AG04449 (cell line): ENCODE measurements at regions not wholly inside any gene's neighbourhood (a gene's known extent, or its start where the extent isn't known, plus 50 kb on each side); places are given as distances from the start of the nearest gene placed in this dataset.

ENCODE experiments used
- CTCF ChIA-PET: fragments of 350-600 bp; formaldehyde crosslinking; extraction: SDS; loops from one replicate; lab custom pipeline; 2021; ENCODE audit warnings: antibody characterized with exemption; lab: Yijun Ruan, JAX
- POLR2A ChIA-PET: fragments of 400-600, 350-600 bp; formaldehyde crosslinking; extraction: SDS; loops from one replicate; lab custom pipeline; 2020; ENCODE audit warnings: antibody characterized with exemption, inconsistent platforms; lab: Yijun Ruan, JAX
- DNase-seq: peaks from one replicate; pipeline ENCODE4 v3.0.0-alpha.2; 2010; ENCODE audit warnings: low read depth, low spot score
- H3K4me3 ChIP-seq: 2 replicates; pipeline ENCODE4 v1.5.1; 2011; ENCODE audit warnings: low read depth, mild to moderate bottlenecking, control low read depth, low read length
- TF ChIP-seq, protein P1 (sequence below): IDR thresholded peaks from one replicate; pipeline ENCODE4 v1.5.1; 2011; ENCODE audit warnings: mild to moderate bottlenecking, moderate library complexity, low read length, control low read depth, inconsistent platforms; ENCODE audit not compliant: insufficient read depth; ENCODE audit errors: missing control alignments

DNA sequence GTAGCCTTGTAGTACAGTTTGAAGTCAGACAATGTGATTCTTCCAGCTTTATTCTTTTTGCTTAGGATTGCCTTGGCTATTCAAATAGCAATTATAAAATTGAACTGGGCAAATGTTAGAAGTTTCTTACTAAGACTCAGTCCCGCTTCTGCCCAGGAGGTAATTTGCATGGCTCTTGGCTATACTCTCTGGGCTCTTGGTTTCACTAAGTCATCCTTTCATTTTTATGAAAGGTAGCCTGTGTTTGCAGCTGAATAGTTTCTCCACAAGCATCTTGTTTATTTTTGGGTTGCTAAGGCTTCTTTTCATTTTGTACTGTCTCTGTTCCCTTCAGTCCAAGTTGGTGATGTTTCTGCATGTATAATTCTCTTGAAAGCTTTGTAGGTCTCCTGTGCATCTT, 340.6 kb downstream of the SH2D4B start:
- CTCF ChIA-PET = no interaction called here
- TF ChIP-seq, protein P1, sequence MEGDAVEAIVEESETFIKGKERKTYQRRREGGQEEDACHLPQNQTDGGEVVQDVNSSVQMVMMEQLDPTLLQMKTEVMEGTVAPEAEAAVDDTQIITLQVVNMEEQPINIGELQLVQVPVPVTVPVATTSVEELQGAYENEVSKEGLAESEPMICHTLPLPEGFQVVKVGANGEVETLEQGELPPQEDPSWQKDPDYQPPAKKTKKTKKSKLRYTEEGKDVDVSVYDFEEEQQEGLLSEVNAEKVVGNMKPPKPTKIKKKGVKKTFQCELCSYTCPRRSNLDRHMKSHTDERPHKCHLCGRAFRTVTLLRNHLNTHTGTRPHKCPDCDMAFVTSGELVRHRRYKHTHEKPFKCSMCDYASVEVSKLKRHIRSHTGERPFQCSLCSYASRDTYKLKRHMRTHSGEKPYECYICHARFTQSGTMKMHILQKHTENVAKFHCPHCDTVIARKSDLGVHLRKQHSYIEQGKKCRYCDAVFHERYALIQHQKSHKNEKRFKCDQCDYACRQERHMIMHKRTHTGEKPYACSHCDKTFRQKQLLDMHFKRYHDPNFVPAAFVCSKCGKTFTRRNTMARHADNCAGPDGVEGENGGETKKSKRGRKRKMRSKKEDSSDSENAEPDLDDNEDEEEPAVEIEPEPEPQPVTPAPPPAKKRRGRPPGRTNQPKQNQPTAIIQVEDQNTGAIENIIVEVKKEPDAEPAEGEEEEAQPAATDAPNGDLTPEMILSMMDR = no peak

DNA sequence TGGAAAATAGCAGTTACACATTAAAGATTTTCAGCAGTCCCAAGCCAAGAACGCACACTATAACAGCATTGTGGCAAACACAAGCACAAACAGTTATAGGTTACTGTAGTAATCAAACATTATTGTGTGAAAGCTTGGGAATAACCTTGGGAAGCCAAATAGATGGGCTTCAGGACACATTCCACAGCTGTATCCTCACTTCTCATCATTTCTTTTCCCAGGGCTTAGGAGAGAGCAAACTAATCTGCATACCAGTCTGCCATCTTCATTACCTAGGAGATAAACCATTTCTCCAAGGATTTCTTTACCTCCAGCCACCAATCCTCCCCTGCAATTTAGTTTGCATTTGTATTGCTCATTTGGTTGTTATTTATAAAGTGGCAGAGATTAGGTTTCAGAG, 352.4 kb downstream of the SH2D4B start:
- no peak overlapping the region for H3K4me3 ChIP-seq
- DNase-seq = no peak
- TF ChIP-seq, protein P1 = no peak
- ChIA-PET POLR2A (no interaction called here), CTCF (no interaction called here)

More for the DNA sequence above, 340.6 kb downstream of the SH2D4B start:
- H3K4me3 ChIP-seq = no peak overlapping the region
- no peak for DNase-seq
- POLR2A ChIA-PET = no interaction called here

DNA sequence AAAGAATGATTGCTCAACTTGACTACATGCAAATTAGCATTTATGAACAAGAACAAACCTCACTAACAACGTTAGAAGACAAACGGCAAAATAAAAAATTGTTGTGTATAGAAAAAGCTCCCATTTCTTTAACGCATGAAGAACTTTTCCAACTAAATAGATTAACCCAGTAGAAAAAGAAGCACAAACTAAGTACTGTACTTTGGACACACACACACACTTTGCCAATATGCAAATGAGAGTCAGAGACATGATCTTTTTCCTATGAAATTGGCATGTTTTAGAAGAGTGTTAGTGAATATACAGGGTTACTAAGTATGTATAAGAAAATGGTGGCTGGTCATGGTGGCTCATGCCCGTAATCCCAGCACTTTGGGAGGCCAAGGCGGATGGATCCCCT, 355.6 kb downstream of the SH2D4B start:
- POLR2A ChIA-PET = no interaction called here
- DNase-seq = no peak
- CTCF ChIA-PET = no interaction called here
- H3K4me3 ChIP-seq = no peak overlapping the region
- TF ChIP-seq, protein P1 = no peak

DNA sequence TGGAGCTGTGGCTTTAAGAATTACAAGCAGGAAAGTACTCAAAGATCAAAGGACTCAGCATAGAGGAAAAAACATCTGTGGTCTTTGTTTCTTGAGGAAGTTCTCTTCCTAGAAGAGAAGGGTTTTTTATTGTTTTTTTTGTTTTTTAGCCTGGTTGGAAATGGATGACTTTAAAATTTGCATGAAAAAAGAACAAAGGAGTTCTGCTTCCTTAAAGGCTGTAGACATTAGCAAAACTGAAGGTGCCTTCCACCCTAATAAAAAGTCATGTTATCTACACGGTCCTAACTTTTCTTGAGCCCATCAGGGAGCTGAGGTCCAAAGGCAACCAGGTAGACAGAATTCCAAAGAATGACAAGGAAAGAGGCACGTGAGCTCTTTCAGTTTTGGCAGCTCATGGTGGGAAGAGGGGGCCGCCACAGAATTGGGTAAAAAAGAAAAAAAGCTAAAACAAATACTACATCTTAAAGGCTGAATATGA, 356.6 kb downstream of the SH2D4B start:
- CTCF ChIA-PET = no interaction called here
- POLR2A ChIA-PET = no interaction called here

DNA sequence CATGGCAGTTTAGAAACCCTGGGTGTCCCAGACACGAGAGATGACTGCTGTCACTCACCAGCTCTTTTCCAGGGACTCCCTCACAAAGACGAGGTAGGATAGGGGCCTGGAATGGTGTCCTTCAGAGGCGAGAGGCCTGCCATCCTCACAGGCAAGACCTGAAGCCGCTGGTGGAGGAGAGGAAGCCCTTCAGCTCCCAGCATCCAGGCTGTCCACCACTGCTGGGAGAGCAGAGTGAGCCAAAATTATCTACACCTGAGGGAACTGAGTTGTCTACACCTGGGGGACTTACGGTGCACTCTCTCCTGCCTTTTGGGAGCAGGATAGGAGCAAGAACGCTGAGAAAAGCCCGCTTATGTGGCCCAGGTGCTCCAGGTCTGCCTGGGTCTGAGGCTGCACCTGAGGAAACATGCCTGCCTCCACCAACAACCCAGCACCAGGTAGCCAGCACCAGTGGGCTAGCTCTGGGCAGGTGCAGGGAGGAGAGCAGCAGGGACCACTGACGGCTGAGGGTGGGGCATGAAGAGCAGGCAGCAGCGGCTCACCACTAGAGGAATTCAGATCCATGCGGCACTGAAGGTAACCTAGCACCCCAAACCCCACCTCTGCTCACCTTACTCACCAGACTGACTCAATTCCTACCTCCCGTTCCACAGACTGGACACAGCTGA, 357.2 kb downstream of the SH2D4B start:
- DNase-seq = no peak
- H3K4me3 ChIP-seq = no peak overlapping the region
- TF ChIP-seq, protein P1 = no peak
- CTCF ChIA-PET = no interaction called here
- POLR2A ChIA-PET = no interaction called here

More for the DNA sequence above, 356.6 kb downstream of the SH2D4B start:
- TF ChIP-seq, protein P1 = no peak
- DNase-seq = no peak
- H3K4me3 ChIP-seq = no peak overlapping the region

DNA sequence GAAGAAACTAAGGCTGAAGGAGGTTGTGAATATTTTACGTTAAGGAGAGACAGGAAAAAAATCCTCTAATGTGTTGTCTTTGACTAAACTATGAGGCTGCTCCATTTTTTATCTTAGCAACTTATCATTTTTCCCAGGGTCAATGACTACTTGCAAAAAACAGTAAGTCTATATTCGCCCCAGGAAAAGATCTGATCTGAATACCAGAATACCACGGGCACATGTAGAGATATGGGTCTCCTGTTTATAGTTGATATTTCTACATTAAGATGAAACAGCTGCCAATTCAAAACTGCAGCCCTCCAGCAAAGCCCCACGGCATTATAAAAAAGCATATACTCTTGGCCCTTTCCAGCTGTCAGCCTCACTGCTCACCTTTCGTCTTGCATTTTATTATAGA, 358.4 kb downstream of the SH2D4B start:
- H3K4me3 ChIP-seq = no peak overlapping the region
- POLR2A ChIA-PET = no interaction called here
- TF ChIP-seq, protein P1 = no peak
- no peak for DNase-seq
- CTCF ChIA-PET = no interaction called here
